Upper lobe of right lung (tissue), 1 donor: ENCODE measurements at regions not wholly inside any gene's neighbourhood (a gene's known extent, or its start where the extent isn't known, plus 50 kb on each side); places are given as distances from the start of the nearest gene placed in this dataset.
A peak's percentile ranks its signal among the peaks of the same experiment; 100 is the strongest.

Experiments
- ATAC-seq: fragments of 200-7000 bp; cut with Tn5 transposase; one replicate; pipeline ENCODE4 v1.9.1; 2020; ENCODE audit warnings: mild to moderate bottlenecking, moderate library complexity
- DNase-seq: peaks from one replicate; pipeline ENCODE4 v3.0.0-alpha.2; 2020
- H3K27ac ChIP-seq: fragments of 200-600 bp; one replicate; pipeline ENCODE4 v1.8.0; 2022
- H3K27me3 ChIP-seq: fragments of 200-600 bp; one replicate; pipeline ENCODE4 v1.8.0; 2022; ENCODE audit warnings: mild to moderate bottlenecking
- H3K36me3 ChIP-seq: fragments of 200-600 bp; one replicate; pipeline ENCODE4 v1.8.0; 2022
- H3K4me1 ChIP-seq: fragments of 200-600 bp; one replicate; pipeline ENCODE4 v1.8.0; 2022
- H3K4me3 ChIP-seq: fragments of 200-600 bp; one replicate; pipeline ENCODE4 v1.8.0; 2022; ENCODE audit warnings: mild to moderate bottlenecking
- H3K9me3 ChIP-seq: fragments of 200-600 bp; one replicate; pipeline ENCODE4 v1.8.0; 2022
- intact Hi-C: fragments of 100-400 bp; cut with DNase I; formaldehyde crosslinking; loops from one replicate; pipeline ENCODE4 v1.11.0; 2022
- TF ChIP-seq, protein P1 (sequence below): fragments of 200-600 bp; IDR thresholded peaks from one replicate; pipeline ENCODE4 v1.8.0; 2022; ENCODE audit warnings: antibody characterized with exemption
- donor health status: DM: no; HTN: yes; CAD: no; lungs with severe emphysema.

DNA sequence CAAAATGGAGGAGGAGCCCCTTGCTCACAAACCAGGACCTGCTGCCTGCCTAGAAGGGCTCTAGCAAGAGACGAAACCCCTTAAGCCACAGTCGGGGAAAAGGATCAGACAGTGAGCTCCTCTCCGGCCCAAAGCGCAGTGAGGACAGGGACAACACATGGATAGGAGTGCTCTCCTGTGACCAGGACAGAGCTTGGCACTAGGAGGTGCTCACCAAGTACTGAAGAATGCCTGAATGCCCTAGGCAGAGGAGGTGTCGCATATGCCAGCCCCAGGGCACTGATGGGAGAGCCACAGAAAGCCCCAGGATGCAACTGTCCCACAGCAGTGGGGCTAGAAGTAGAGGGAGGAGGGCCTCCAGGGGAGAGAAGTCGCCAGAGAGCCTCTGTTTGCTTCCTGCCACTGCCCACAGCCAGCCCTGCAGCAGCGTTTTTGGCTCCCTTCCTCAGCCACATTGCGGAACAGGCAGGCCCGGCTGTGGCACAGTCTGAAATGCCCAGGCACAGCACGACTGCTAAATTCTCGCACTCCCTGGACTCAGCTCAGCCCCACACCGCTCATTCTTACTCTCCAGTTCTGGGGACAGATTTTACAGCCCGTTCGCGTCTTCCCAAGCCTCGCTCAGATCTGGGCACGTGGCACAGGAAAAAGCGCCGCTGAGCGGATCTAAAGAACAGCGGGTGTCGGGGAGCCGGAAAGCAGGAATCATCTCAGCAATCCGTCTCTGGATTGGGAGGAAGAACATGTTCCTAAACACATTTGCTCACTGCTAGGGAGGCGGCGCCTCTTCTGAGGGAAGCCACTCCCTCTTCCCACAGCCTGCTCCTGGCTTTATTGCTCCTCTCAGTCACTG lies 98.7 kb upstream of the POU3F3 start:
- no peaks in the 10 kb centered on the region for H3K4me1 ChIP-seq
- TF ChIP-seq, protein P1, sequence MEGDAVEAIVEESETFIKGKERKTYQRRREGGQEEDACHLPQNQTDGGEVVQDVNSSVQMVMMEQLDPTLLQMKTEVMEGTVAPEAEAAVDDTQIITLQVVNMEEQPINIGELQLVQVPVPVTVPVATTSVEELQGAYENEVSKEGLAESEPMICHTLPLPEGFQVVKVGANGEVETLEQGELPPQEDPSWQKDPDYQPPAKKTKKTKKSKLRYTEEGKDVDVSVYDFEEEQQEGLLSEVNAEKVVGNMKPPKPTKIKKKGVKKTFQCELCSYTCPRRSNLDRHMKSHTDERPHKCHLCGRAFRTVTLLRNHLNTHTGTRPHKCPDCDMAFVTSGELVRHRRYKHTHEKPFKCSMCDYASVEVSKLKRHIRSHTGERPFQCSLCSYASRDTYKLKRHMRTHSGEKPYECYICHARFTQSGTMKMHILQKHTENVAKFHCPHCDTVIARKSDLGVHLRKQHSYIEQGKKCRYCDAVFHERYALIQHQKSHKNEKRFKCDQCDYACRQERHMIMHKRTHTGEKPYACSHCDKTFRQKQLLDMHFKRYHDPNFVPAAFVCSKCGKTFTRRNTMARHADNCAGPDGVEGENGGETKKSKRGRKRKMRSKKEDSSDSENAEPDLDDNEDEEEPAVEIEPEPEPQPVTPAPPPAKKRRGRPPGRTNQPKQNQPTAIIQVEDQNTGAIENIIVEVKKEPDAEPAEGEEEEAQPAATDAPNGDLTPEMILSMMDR: no peak
- no peaks in the 10 kb centered on the region for H3K27me3 ChIP-seq
- ATAC-seq (peak; percentile 66), DNase-seq (no peak)
- intact Hi-C loops: no loop called here
- no peaks in the 10 kb centered on the region for H3K9me3 ChIP-seq
- H3K27ac ChIP-seq: no peak overlapping the region
- no peak overlapping the region for H3K4me3 ChIP-seq
- H3K36me3 ChIP-seq: no peaks in the 10 kb centered on the region

DNA sequence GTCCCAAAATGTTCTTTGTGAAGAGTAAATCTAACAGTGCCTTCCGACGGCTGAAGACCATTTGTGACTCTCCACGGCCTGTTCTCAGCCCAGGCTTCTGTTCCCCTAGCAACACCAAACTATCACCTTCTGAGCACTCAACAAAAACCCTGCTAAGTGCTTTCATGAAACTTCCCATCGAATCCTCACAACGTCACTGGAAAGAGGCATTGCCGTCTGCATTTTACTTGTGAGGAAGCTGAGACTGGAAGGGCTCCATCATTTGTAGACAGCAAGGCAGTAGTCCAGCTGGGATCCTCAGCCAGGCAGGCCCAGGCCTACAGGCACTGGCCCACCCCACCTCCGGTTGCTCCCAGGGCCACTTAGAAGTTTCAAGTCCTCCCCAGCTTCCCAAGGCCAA lies 97.8 kb upstream of the POU3F3 start:
- TF ChIP-seq, protein P1: no peak

GRCh38 chr2:104757056-104757455 lies 96.9 kb upstream of the POU3F3 start:
- ATAC-seq (no peak), DNase-seq (no peak)
- intact Hi-C loops: no loop called here
- no peaks in the 10 kb centered on the region for H3K36me3 ChIP-seq
- no peak overlapping the region for H3K4me3 ChIP-seq
- no peaks in the 10 kb centered on the region for H3K9me3 ChIP-seq
- no peak overlapping the region for H3K27ac ChIP-seq
- TF ChIP-seq, protein P1: no peak
- no peaks in the 10 kb centered on the region for H3K27me3 ChIP-seq
- H3K4me1 ChIP-seq: no peaks in the 10 kb centered on the region

More for the DNA sequence above, 97.8 kb upstream of the POU3F3 start:
- Histone ChIP-seq H3K9me3 (no peaks in the 10 kb centered on the region), H3K4me3 (no peak overlapping the region), H3K27me3 (no peaks in the 10 kb centered on the region), H3K36me3 (no peaks in the 10 kb centered on the region), H3K4me1 (no peaks in the 10 kb centered on the region), H3K27ac (no peak overlapping the region)
- no peak for ATAC-seq
- intact Hi-C loops: no loop called here
- no peak for DNase-seq

DNA sequence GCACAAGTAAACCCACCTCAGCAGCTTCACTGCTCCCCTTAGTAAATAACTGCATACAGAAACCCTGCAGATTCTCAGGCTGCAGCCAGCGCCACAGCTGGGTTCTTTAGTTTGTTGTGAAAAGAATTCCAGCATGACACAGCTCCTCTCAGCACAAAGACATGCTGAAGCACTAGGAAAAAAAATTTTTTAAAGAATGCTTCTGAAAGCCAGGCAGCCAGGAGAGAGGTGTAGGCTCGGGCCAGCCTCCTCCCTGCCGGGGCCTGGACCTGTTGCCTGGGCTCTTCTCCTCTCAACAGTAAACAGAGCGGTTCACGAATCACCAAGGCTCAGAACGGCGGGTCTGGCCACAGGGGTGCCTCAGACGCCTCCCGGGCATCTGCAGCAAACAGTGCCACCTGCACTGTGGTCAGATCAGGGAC lies 95.7 kb upstream of the POU3F3 start:
- no peaks in the 10 kb centered on the region for H3K36me3 ChIP-seq
- TF ChIP-seq, protein P1: no peak
- H3K27me3 ChIP-seq: no peaks in the 10 kb centered on the region
- H3K4me3 ChIP-seq: no peak overlapping the region
- no peak overlapping the region for H3K27ac ChIP-seq
- DNase-seq (no peak), ATAC-seq (no peak)
- no peaks in the 10 kb centered on the region for H3K4me1 ChIP-seq
- intact Hi-C loops: no loop called here
- H3K9me3 ChIP-seq: no peaks in the 10 kb centered on the region

DNA sequence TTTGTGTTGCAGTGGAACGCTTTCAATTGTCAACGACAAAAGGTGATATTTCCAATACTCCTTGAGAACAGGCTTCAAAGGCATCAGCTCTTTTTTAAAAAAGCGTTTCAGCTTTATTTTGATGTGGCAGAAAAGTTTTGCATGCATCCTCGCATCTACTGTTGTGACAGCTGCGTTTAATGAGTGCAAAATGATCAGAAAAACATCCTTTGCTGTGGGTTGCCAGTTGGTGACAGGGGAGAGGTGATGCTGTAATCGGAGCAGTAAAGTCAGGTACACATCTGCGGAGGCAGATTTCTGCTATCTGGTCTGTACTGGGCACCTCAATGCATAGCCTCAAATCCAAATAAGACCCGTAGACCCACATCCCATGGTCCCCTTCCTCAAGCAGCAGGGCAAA lies 91.9 kb upstream of the POU3F3 start:
- intact Hi-C loops: no loop called here
- H3K27me3 ChIP-seq: no peaks in the 10 kb centered on the region
- no peak for DNase-seq

More for the DNA sequence above, 91.9 kb upstream of the POU3F3 start:
- H3K27ac ChIP-seq: no peak overlapping the region
- no peak overlapping the region for H3K4me3 ChIP-seq
- H3K9me3 ChIP-seq: no peaks in the 10 kb centered on the region
- no peak for ATAC-seq
- TF ChIP-seq, protein P1: no peak
- no peaks in the 10 kb centered on the region for H3K36me3 ChIP-seq
- H3K4me1 ChIP-seq: no peaks in the 10 kb centered on the region
